ENCODE measurements at regions not wholly inside any gene's neighbourhood (a gene's known extent, or its start where the extent isn't known, plus 50 kb on each side); places are given as distances from the start of the nearest gene placed in this dataset.

- TF ChIP-seq CTCF (IDR thresholded peaks at IDR 0.05): no peak
- TF ChIP-seq POLR2A (IDR thresholded peaks at IDR 0.05): no peak
These were observed 68.4 kb upstream of the SEPTIN5 start for GRCh38 chr22:19645905-19646304.
